H9 (cell line): ENCODE measurements at regions not wholly inside any gene's neighbourhood (a gene's known extent, or its start where the extent isn't known, plus 50 kb on each side); places are given as distances from the start of the nearest gene placed in this dataset.

Source experiments
- DNase-seq: peaks from one replicate; pipeline ENCODE4 v3.0.0-alpha.2; 2017
- H2AFZ ChIP-seq: one replicate; pipeline ENCODE4 v1.6.1; 2013; ENCODE audit warnings: mild to moderate bottlenecking, low read length, control low read depth, moderate library complexity
- H2AK5ac ChIP-seq: 2 replicates; pipeline ENCODE4 v1.6.1; 2013; ENCODE audit warnings: low read length, control low read depth, mixed read lengths; ENCODE audit not compliant: insufficient read length
- H2BK120ac ChIP-seq: one replicate; pipeline ENCODE4 v1.6.1; 2013; ENCODE audit warnings: low read depth, mild to moderate bottlenecking, low read length, control low read depth, inconsistent platforms; ENCODE audit not compliant: poor library complexity, severe bottlenecking
- H2BK12ac ChIP-seq: 2 replicates; pipeline ENCODE4 v1.6.1; 2013; ENCODE audit warnings: low read length, control low read depth, mixed read lengths, low read depth; ENCODE audit not compliant: insufficient read length
- H2BK15ac ChIP-seq: 2 replicates; pipeline ENCODE4 v1.6.1; 2013; ENCODE audit warnings: low read depth, low read length, control low read depth
- H2BK20ac ChIP-seq: one replicate; pipeline ENCODE4 v1.6.1; 2013; ENCODE audit warnings: low read depth, mild to moderate bottlenecking, low read length, control low read depth, inconsistent platforms; ENCODE audit not compliant: poor library complexity, severe bottlenecking
- H2BK5ac ChIP-seq: 2 replicates; pipeline ENCODE4 v1.6.1; 2013; ENCODE audit warnings: low read length, control low read depth, mixed read lengths; ENCODE audit not compliant: insufficient read length
- H3K14ac ChIP-seq: 2 replicates; pipeline ENCODE4 v1.6.1; 2013; ENCODE audit warnings: low read length, control low read depth; ENCODE audit not compliant: insufficient read depth
- H3K18ac ChIP-seq: 2 replicates; pipeline ENCODE4 v1.6.1; 2013; ENCODE audit warnings: low read depth, mild to moderate bottlenecking, mixed read lengths, low read length, control low read depth; ENCODE audit not compliant: insufficient read length
- H3K23ac ChIP-seq: 2 replicates; pipeline ENCODE4 v1.6.1; 2013; ENCODE audit warnings: low read length, control low read depth, mixed read lengths, low read depth; ENCODE audit not compliant: insufficient read length
- H3K23me2 ChIP-seq: 2 replicates; pipeline ENCODE4 v1.6.1; 2013; ENCODE audit warnings: low read depth, mild to moderate bottlenecking, mixed read lengths, low read length, control low read depth; ENCODE audit not compliant: insufficient read length, poor library complexity, severe bottlenecking
- H3K27ac ChIP-seq: 2 replicates; pipeline ENCODE4 v1.5.1; 2013; ENCODE audit warnings: low read length, control low read depth, mixed read lengths, low read depth; ENCODE audit not compliant: insufficient read length
- H3K27me3 ChIP-seq: 2 replicates; pipeline ENCODE4 v1.6.1; 2013; ENCODE audit warnings: low read length, control low read depth, inconsistent platforms; ENCODE audit not compliant: insufficient read depth
- H3K4ac ChIP-seq: 2 replicates; pipeline ENCODE4 v1.6.1; 2013; ENCODE audit warnings: low read depth, mild to moderate bottlenecking, control low read depth, inconsistent platforms, low read length, moderate library complexity
- H3K4me1 ChIP-seq: 2 replicates; pipeline ENCODE4 v1.6.1; 2013; ENCODE audit warnings: low read length, control low read depth, inconsistent platforms; ENCODE audit not compliant: insufficient read depth
- H3K4me2 ChIP-seq: 2 replicates; pipeline ENCODE4 v1.6.1; 2013; ENCODE audit warnings: low read length, control low read depth, mixed read lengths; ENCODE audit not compliant: insufficient read length, insufficient read depth
- H3K56ac ChIP-seq: 2 replicates; pipeline ENCODE4 v1.6.1; 2013; ENCODE audit warnings: low read depth, mild to moderate bottlenecking, mixed read lengths, low read length, control low read depth; ENCODE audit not compliant: insufficient read length
- H3K79me1 ChIP-seq: 2 replicates; pipeline ENCODE4 v1.6.1; 2013; ENCODE audit warnings: low read depth, mild to moderate bottlenecking, moderate library complexity, low read length, control low read depth, inconsistent platforms; ENCODE audit not compliant: insufficient read depth, poor library complexity, severe bottlenecking
- H3K79me2 ChIP-seq: 2 replicates; pipeline ENCODE4 v1.6.1; 2013; ENCODE audit warnings: low read length, control low read depth, inconsistent platforms; ENCODE audit not compliant: insufficient read depth
- H3K9ac ChIP-seq: 2 replicates; pipeline ENCODE4 v1.6.1; 2013; ENCODE audit warnings: low read length, control low read depth, mixed read lengths; ENCODE audit not compliant: insufficient read length; ENCODE audit errors: extremely low read depth
- H3K9me3 ChIP-seq: one replicate; pipeline ENCODE4 v1.6.1; 2013; ENCODE audit warnings: low read depth, low read length, inconsistent platforms; ENCODE audit not compliant: control insufficient read depth
- H3T11ph ChIP-seq: one replicate; pipeline ENCODE4 v1.6.1; 2013; ENCODE audit warnings: mild to moderate bottlenecking, low read length, control low read depth, inconsistent platforms
- H4K20me1 ChIP-seq: one replicate; pipeline ENCODE4 v1.6.1; 2013; ENCODE audit not compliant: control insufficient read depth, insufficient read length, insufficient read depth
- H4K5ac ChIP-seq: 2 replicates; pipeline ENCODE4 v1.6.1; 2013; ENCODE audit warnings: low read depth, mild to moderate bottlenecking, mixed read lengths, low read length, control low read depth; ENCODE audit not compliant: insufficient read length
- H4K8ac ChIP-seq: replicated peaks from 2 replicates; pipeline ENCODE4 v1.6.1; 2013; ENCODE audit warnings: low read length, control low read depth, mixed read lengths, low read depth; ENCODE audit not compliant: insufficient read length
- H4K91ac ChIP-seq: 2 replicates; pipeline ENCODE4 v1.6.1; 2013; ENCODE audit warnings: low read depth, mild to moderate bottlenecking, moderate library complexity, mixed read lengths, low read length, control low read depth; ENCODE audit not compliant: insufficient read length
- H3K27ac Mint-ChIP-seq, 3 experiments: 2 replicates in 2 of 3; 3 replicates in 1 of 3; pipeline ENCODE4 v1.8.0; 2020 to 2021; ENCODE audit warnings: mixed read lengths in 3 of 3, mild to moderate bottlenecking in 1 of 3, moderate library complexity in 1 of 3
- H3K27me3 Mint-ChIP-seq: 2 replicates; pipeline ENCODE4 v1.8.0; 2021; ENCODE audit warnings: low read depth, mild to moderate bottlenecking, moderate library complexity, mixed read lengths
- H3K36me3 Mint-ChIP-seq, 3 experiments: 2 replicates in 2 of 3; 3 replicates in 1 of 3; pipeline ENCODE4 v1.8.0; 2020 to 2021; ENCODE audit warnings: low read depth in 3 of 3, mixed read lengths in 3 of 3; ENCODE audit not compliant: insufficient read depth in 1 of 3
- H3K4me1 Mint-ChIP-seq, 2 experiments: 2 replicates each; pipeline ENCODE4 v1.8.0; 2020; ENCODE audit warnings: mixed read lengths in 2 of 2
- H3K4me3 Mint-ChIP-seq, 2 experiments: 2 replicates in 1 of 2; 3 replicates in 1 of 2; pipeline ENCODE4 v1.8.0; 2020 to 2021; ENCODE audit warnings: mild to moderate bottlenecking in 2 of 2, mixed read lengths in 2 of 2, moderate library complexity in 1 of 2
- H3K9me3 Mint-ChIP-seq, 2 experiments: 2 replicates in 1 of 2; 3 replicates in 1 of 2; pipeline ENCODE4 v1.8.0; 2020; ENCODE audit warnings: mild to moderate bottlenecking in 2 of 2, mixed read lengths in 2 of 2, moderate library complexity in 1 of 2
- WGBS: extraction: QIAGEN DNeasy Blood & Tissue Kit; methylation state at CpG from one replicate; pipeline ENCODE4 v1.1.7; 2013; ENCODE audit warnings: missing lambda C conversion rate, low lambda C conversion rate, mixed read lengths; ENCODE audit not compliant: insufficient read length; ENCODE audit errors: extremely low coverage; 5-methylcytosine and 5-hydroxymethylcytosine counted together
- TF ChIP-seq, protein P1 (sequence below): fragments of 200-600 bp; sonication (generic); conservative IDR thresholded peaks from 3 replicates; pipeline ENCODE4 v1.8.0; 2021; ENCODE audit warnings: antibody characterized with exemption, mild to moderate bottlenecking

GRCh38 chr2:184472481-184472880 lies 125.8 kb upstream of the ZNF804A start:
- Mint-ChIP-seq H3K9me3 (no peaks in the 10 kb centered on the region), H3K27me3 (no peaks in the 10 kb centered on the region), H3K27ac (no peak overlapping the region), H3K4me1 (no peaks in the 10 kb centered on the region), H3K4me3 (no peak overlapping the region), H3K36me3 (no peaks in the 10 kb centered on the region)
- H3K56ac ChIP-seq = no peak overlapping the region
- WGBS = no CpG with 5 or more reads among the region's 1 CpG
- no peak overlapping the region for H4K8ac ChIP-seq
- no peak overlapping the region for H4K5ac ChIP-seq
- no peaks in the 10 kb centered on the region for H3K23me2 ChIP-seq
- H2AFZ ChIP-seq = no peak overlapping the region
- no peak overlapping the region for H3T11ph ChIP-seq
- H3K14ac ChIP-seq = no peak overlapping the region
- no peak overlapping the region for H3K27ac ChIP-seq
- H3K23ac ChIP-seq = no peak overlapping the region
- no peak overlapping the region for H2BK15ac ChIP-seq
- no peak overlapping the region for H2AK5ac ChIP-seq
- no peak overlapping the region for H3K4me2 ChIP-seq
- H3K4ac ChIP-seq = no peak overlapping the region
- no peaks in the 10 kb centered on the region for H3K27me3 ChIP-seq
- H2BK12ac ChIP-seq = no peak overlapping the region
- H3K9me3 ChIP-seq = no peaks in the 10 kb centered on the region
- no peak overlapping the region for H2BK5ac ChIP-seq
- no peak overlapping the region for H3K9ac ChIP-seq
- H2BK120ac ChIP-seq = no peak overlapping the region
- no peak overlapping the region for H4K91ac ChIP-seq
- H4K20me1 ChIP-seq = no peaks in the 10 kb centered on the region
- no peaks in the 10 kb centered on the region for H3K4me1 ChIP-seq
- no peaks in the 10 kb centered on the region for H3K79me2 ChIP-seq
- H3K79me1 ChIP-seq = no peaks in the 10 kb centered on the region
- DNase-seq = no peak
- TF ChIP-seq, protein P1, sequence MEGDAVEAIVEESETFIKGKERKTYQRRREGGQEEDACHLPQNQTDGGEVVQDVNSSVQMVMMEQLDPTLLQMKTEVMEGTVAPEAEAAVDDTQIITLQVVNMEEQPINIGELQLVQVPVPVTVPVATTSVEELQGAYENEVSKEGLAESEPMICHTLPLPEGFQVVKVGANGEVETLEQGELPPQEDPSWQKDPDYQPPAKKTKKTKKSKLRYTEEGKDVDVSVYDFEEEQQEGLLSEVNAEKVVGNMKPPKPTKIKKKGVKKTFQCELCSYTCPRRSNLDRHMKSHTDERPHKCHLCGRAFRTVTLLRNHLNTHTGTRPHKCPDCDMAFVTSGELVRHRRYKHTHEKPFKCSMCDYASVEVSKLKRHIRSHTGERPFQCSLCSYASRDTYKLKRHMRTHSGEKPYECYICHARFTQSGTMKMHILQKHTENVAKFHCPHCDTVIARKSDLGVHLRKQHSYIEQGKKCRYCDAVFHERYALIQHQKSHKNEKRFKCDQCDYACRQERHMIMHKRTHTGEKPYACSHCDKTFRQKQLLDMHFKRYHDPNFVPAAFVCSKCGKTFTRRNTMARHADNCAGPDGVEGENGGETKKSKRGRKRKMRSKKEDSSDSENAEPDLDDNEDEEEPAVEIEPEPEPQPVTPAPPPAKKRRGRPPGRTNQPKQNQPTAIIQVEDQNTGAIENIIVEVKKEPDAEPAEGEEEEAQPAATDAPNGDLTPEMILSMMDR = no peak
- H3K18ac ChIP-seq = no peak overlapping the region
- no peak overlapping the region for H2BK20ac ChIP-seq
